Prostate gland (tissue), 2 donors: ENCODE measurements at regions not wholly inside any gene's neighbourhood (a gene's known extent, or its start where the extent isn't known, plus 50 kb on each side); places are given as distances from the start of the nearest gene placed in this dataset.

Experiments used
- CTCF ChIP-seq, 4 experiments: fragments of 200-600 bp in 2 of 4; fragments of 450-650 bp in 2 of 4; sonication (generic) in 2 of 4; IDR thresholded peaks; 1 replicate in 3 of 4; 2 replicates in 1 of 4; pipeline ENCODE4 v1.5.1; 2016 to 2019; ENCODE audit warnings: antibody characterized with exemption in 4 of 4, mild to moderate bottlenecking in 2 of 4, moderate library complexity in 2 of 4
- POLR2A ChIP-seq: fragments of 450-650 bp; IDR thresholded peaks from one replicate; pipeline ENCODE4 v1.6.1; 2016; ENCODE audit warnings: antibody characterized with exemption, mild to moderate bottlenecking

GRCh38 chr16:66199189-66199588 lies 167.3 kb upstream of the CDH5 start:
- TF ChIP-seq POLR2A (no peak), CTCF (IDR thresholded peaks at IDR 0.05) (no peak)
